Activated T-cell treated with anti-CD3 and anti-CD28 coated beads, Interleukin-2, amount 50 U/mL, for 72 hours (primary cell): ENCODE measurements at regions not wholly inside any gene's neighbourhood (a gene's known extent, or its start where the extent isn't known, plus 50 kb on each side); places are given as distances from the start of the nearest gene placed in this dataset.
"Not testable (repeated sequence)": the region's sequence is repeated elsewhere in the genome, so short reads cannot be mapped to it uniquely, and the experiment has no call there.

Experiments
- ATAC-seq, 2 donors: fragments of 150-1000 bp; cut with Tn5 transposase; replicated peaks in 1 of 2; 2 replicates each; pipeline ENCODE4 v1.10.0; 2021; ENCODE audit warnings: moderate library complexity in 2 of 2, mild to moderate bottlenecking in 1 of 2
- DNase-seq, 2 donors: peaks; one replicate each; pipeline ENCODE4 v3.0.0; 2021 to 2022; ENCODE audit warnings: mixed read lengths in 1 of 2
- H3K27ac Mint-ChIP-seq: one replicate; pipeline ENCODE4 v1.8.0; 2022; ENCODE audit warnings: mild to moderate bottlenecking, moderate library complexity, mixed read lengths
- H3K27me3 Mint-ChIP-seq: one replicate; pipeline ENCODE4 v1.8.0; 2022; ENCODE audit warnings: low read depth, mixed read lengths
- H3K36me3 Mint-ChIP-seq, 2 donors: one replicate each; pipeline ENCODE4 v1.8.0; 2022; ENCODE audit warnings: mixed read lengths in 2 of 2, mild to moderate bottlenecking in 1 of 2; ENCODE audit not compliant: insufficient read depth in 2 of 2
- H3K4me1 Mint-ChIP-seq: one replicate; pipeline ENCODE4 v1.8.0; 2022; ENCODE audit warnings: low read depth, mixed read lengths
- H3K4me3 Mint-ChIP-seq, 2 donors: one replicate each; pipeline ENCODE4 v1.8.0; 2022; ENCODE audit warnings: mild to moderate bottlenecking in 2 of 2, mixed read lengths in 2 of 2, moderate library complexity in 2 of 2
- H3K9me3 Mint-ChIP-seq, 2 donors: one replicate each; pipeline ENCODE4 v1.8.0; 2022; ENCODE audit warnings: mixed read lengths in 2 of 2

- Mint-ChIP-seq H3K9me3 (peaks cover 0 to 2% of the 10 kb centered on the region in 2 donors), H3K4me3 (no peak overlapping the region), H3K27me3 (no peaks in the 10 kb centered on the region), H3K36me3 (no peaks in the 10 kb centered on the region), H3K27ac (no peak overlapping the region), H3K4me1 (peaks cover 7% of the 10 kb centered on the region)
- no peak for ATAC-seq
- no peak for DNase-seq
Measured at GRCh38 chr4:14339715-14340114, 662.6 kb upstream of the CPEB2 start.

- Mint-ChIP-seq H3K27me3 (no peaks in the 10 kb centered on the region), H3K27ac (no peak overlapping the region), H3K4me1 (peaks cover 7% of the 10 kb centered on the region), H3K9me3 (peaks cover 0 to 2% of the 10 kb centered on the region in 2 donors), H3K4me3 (no peak overlapping the region), H3K36me3 (no peaks in the 10 kb centered on the region)
- DNase-seq (no peak), ATAC-seq (no peak)
Measured at GRCh38 chr4:14340321-14340720, 662.0 kb upstream of the CPEB2 start.

- Mint-ChIP-seq H3K27ac (no peak overlapping the region), H3K27me3 (no peaks in the 10 kb centered on the region), H3K4me3 (no peak overlapping the region), H3K4me1 (no peaks in the 10 kb centered on the region), H3K9me3 (no peaks in the 10 kb centered on the region), H3K36me3 (no peaks in the 10 kb centered on the region)
- DNase-seq (no peak), ATAC-seq (no peak)
Measured at GRCh38 chr4:14343961-14344360, 658.3 kb upstream of the CPEB2 start.

- H3K27ac Mint-ChIP-seq: no peak overlapping the region
- DNase-seq (no peak), ATAC-seq (no peak)
- H3K9me3 Mint-ChIP-seq: peaks cover 0 to 1% of the 10 kb centered on the region in 2 donors
- H3K27me3 Mint-ChIP-seq: no peaks in the 10 kb centered on the region
- no peaks in the 10 kb centered on the region for H3K4me1 Mint-ChIP-seq
- no peak overlapping the region for H3K4me3 Mint-ChIP-seq
- H3K36me3 Mint-ChIP-seq: no peaks in the 10 kb centered on the region
Measured at GRCh38 chr4:14345356-14345775, 656.9 kb upstream of the CPEB2 start.

- H3K9me3 Mint-ChIP-seq: peaks cover 0 to 1% of the 10 kb centered on the region in 2 donors
- H3K27me3 Mint-ChIP-seq: no peaks in the 10 kb centered on the region
- DNase-seq (no peak), ATAC-seq (no peak)
- no peak overlapping the region for H3K27ac Mint-ChIP-seq
- no peaks in the 10 kb centered on the region for H3K36me3 Mint-ChIP-seq
- no peak overlapping the region for H3K4me3 Mint-ChIP-seq
- no peaks in the 10 kb centered on the region for H3K4me1 Mint-ChIP-seq
Measured at GRCh38 chr4:14347526-14347925, 654.8 kb upstream of the CPEB2 start.

- Mint-ChIP-seq H3K27ac (no peak overlapping the region), H3K9me3 (peaks cover 0 to 1% of the 10 kb centered on the region in 2 donors), H3K4me3 (no peak overlapping the region), H3K27me3 (no peaks in the 10 kb centered on the region), H3K36me3 (no peaks in the 10 kb centered on the region), H3K4me1 (no peaks in the 10 kb centered on the region)
- ATAC-seq (no peak), DNase-seq (no peak)
Measured at GRCh38 chr4:14348506-14348905, 653.8 kb upstream of the CPEB2 start.

GRCh38 chr4:14358544-14359160 lies 643.6 kb upstream of the CPEB2 start:
- H3K4me3 Mint-ChIP-seq, DNase-seq, H3K27ac Mint-ChIP-seq, H3K4me1 Mint-ChIP-seq, H3K36me3 Mint-ChIP-seq, H3K27me3 Mint-ChIP-seq, ATAC-seq, H3K9me3 Mint-ChIP-seq: not testable (repeated sequence)

- no peak for DNase-seq
- ATAC-seq: no peak
- H3K4me3 Mint-ChIP-seq: no peak overlapping the region
- no peaks in the 10 kb centered on the region for H3K27me3 Mint-ChIP-seq
- no peak overlapping the region for H3K27ac Mint-ChIP-seq
- no peaks in the 10 kb centered on the region for H3K9me3 Mint-ChIP-seq
- H3K4me1 Mint-ChIP-seq: no peaks in the 10 kb centered on the region
- no peaks in the 10 kb centered on the region for H3K36me3 Mint-ChIP-seq
Measured at GRCh38 chr4:14359991-14360390, 642.3 kb upstream of the CPEB2 start.

- no peak overlapping the region for H3K4me3 Mint-ChIP-seq
- ATAC-seq (no peak), DNase-seq (no peak)
- H3K27ac Mint-ChIP-seq: no peak overlapping the region
- no peaks in the 10 kb centered on the region for H3K4me1 Mint-ChIP-seq
- no peaks in the 10 kb centered on the region for H3K9me3 Mint-ChIP-seq
- H3K36me3 Mint-ChIP-seq: no peaks in the 10 kb centered on the region
- no peaks in the 10 kb centered on the region for H3K27me3 Mint-ChIP-seq
Measured at GRCh38 chr4:14361084-14361483, 641.2 kb upstream of the CPEB2 start.

- H3K27ac Mint-ChIP-seq: no peak overlapping the region
- no peak overlapping the region for H3K4me3 Mint-ChIP-seq
- H3K27me3 Mint-ChIP-seq: no peaks in the 10 kb centered on the region
- ATAC-seq (no peak), DNase-seq (no peak)
- H3K36me3 Mint-ChIP-seq: no peaks in the 10 kb centered on the region
- no peaks in the 10 kb centered on the region for H3K9me3 Mint-ChIP-seq
- H3K4me1 Mint-ChIP-seq: no peaks in the 10 kb centered on the region
Measured at GRCh38 chr4:14362385-14362784, 639.9 kb upstream of the CPEB2 start.

- Mint-ChIP-seq H3K4me1 (no peaks in the 10 kb centered on the region), H3K36me3 (no peaks in the 10 kb centered on the region), H3K27me3 (no peaks in the 10 kb centered on the region), H3K4me3 (no peak overlapping the region), H3K27ac (no peak overlapping the region), H3K9me3 (no peaks in the 10 kb centered on the region)
- no peak for DNase-seq
- no peak for ATAC-seq
Measured at GRCh38 chr4:14364953-14365536, 637.2 kb upstream of the CPEB2 start.

- Mint-ChIP-seq H3K9me3 (no peaks in the 10 kb centered on the region), H3K27me3 (no peaks in the 10 kb centered on the region), H3K4me1 (no peaks in the 10 kb centered on the region), H3K27ac (no peak overlapping the region), H3K36me3 (no peaks in the 10 kb centered on the region), H3K4me3 (no peak overlapping the region)
- DNase-seq (no peak), ATAC-seq (no peak)
Measured at GRCh38 chr4:14368391-14368790, 633.9 kb upstream of the CPEB2 start.

- Mint-ChIP-seq H3K27me3 (no peaks in the 10 kb centered on the region), H3K27ac (no peak overlapping the region), H3K36me3 (no peaks in the 10 kb centered on the region), H3K4me3 (no peak overlapping the region), H3K9me3 (no peaks in the 10 kb centered on the region), H3K4me1 (no peaks in the 10 kb centered on the region)
- no peak for ATAC-seq
- DNase-seq: no peak
Measured at GRCh38 chr4:14371131-14371530, 631.1 kb upstream of the CPEB2 start.

GRCh38 chr4:14375816-14376215 lies 626.5 kb upstream of the CPEB2 start:
- Mint-ChIP-seq H3K4me3 (no peak overlapping the region), H3K27ac (no peak overlapping the region), H3K27me3 (no peaks in the 10 kb centered on the region), H3K9me3 (no peaks in the 10 kb centered on the region), H3K36me3 (no peaks in the 10 kb centered on the region), H3K4me1 (no peaks in the 10 kb centered on the region)
- no peak for ATAC-seq
- DNase-seq: no peak
